ENCODE measurements at regions not wholly inside any gene's neighbourhood (a gene's known extent, or its start where the extent isn't known, plus 50 kb on each side); places are given as distances from the start of the nearest gene placed in this dataset.

DNA sequence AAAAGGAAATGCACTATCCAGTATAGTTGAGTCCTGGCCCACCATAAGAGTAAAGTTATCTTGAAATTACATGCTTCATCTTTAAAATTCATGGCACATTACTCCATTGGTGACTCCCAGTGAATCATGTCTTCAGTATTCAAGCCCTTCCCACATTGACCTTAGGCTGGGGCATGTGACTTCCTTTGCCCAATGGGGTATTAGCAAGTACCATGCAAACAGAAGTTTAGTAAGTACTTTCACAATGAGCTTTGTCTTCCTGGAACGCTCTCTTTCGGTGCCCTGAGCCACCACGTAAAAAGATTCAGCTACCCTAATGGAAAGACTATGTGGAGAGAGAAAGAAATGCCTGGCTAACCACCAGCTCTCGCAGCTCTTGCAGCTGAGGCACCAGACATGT lies 235.4 kb downstream of the HNRNPD start:
- DNase-seq (ENCODE audit: low spot score) = no peak
- TF ChIP-seq, protein P1, sequence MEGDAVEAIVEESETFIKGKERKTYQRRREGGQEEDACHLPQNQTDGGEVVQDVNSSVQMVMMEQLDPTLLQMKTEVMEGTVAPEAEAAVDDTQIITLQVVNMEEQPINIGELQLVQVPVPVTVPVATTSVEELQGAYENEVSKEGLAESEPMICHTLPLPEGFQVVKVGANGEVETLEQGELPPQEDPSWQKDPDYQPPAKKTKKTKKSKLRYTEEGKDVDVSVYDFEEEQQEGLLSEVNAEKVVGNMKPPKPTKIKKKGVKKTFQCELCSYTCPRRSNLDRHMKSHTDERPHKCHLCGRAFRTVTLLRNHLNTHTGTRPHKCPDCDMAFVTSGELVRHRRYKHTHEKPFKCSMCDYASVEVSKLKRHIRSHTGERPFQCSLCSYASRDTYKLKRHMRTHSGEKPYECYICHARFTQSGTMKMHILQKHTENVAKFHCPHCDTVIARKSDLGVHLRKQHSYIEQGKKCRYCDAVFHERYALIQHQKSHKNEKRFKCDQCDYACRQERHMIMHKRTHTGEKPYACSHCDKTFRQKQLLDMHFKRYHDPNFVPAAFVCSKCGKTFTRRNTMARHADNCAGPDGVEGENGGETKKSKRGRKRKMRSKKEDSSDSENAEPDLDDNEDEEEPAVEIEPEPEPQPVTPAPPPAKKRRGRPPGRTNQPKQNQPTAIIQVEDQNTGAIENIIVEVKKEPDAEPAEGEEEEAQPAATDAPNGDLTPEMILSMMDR (IDR thresholded peaks at IDR 0.05; ENCODE audit: extremely low read depth, missing control alignments) = no peak

DNA sequence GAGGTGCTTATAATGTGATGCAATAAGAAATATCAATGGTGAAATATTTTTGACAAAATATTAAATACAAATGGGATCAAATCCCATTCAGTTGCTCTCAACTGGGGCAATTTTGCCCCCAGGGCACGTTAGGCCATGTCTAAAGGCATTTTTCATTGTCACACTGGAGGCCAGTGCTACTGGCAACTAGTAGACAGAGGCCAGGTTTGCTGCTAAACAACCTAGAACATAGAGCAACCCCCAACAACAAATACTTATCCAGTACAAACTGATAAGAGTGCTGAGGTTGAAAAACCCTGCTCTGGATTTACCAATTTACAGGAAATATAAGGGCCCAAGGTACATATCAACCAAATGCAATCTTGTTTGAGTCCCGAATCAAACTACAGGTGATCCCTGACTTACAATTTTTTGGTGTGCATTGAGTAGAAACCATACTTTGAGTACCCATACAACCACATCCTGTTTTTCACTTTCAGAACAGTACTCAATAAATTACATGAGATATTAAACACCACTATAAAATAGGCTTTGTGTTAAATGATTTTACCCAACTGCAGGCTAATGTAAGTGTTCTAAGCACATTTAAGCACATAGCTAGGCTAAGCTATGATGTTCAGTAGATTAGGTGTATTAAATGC lies 237.5 kb downstream of the HNRNPD start:
- DNase-seq (ENCODE audit: low spot score) = no peak
- TF ChIP-seq, protein P1 (IDR thresholded peaks at IDR 0.05; ENCODE audit: extremely low read depth, missing control alignments) = no peak

DNA sequence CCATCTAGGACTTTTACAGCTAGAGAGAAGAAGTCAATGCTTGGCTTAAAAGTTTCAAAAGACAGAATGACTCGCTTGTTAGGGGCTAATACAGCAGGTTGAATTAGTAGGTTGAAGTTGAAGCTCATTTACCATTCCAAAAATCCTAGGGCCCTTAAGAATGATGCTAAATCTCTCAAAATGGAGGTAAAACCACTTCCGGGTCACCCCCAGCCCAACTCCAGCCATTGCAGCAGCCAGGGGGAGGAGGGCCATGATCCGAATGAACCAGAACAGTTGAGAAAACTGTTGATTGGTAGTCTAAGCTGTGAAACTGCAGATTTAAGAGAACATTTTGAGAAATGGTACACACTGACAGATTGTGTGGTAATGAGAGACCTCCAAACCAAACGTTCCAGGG lies 245.4 kb downstream of the HNRNPD start:
- DNase-seq (ENCODE audit: low spot score) = no peak
- TF ChIP-seq, protein P1 (IDR thresholded peaks at IDR 0.05; ENCODE audit: extremely low read depth, missing control alignments) = no peak

DNA sequence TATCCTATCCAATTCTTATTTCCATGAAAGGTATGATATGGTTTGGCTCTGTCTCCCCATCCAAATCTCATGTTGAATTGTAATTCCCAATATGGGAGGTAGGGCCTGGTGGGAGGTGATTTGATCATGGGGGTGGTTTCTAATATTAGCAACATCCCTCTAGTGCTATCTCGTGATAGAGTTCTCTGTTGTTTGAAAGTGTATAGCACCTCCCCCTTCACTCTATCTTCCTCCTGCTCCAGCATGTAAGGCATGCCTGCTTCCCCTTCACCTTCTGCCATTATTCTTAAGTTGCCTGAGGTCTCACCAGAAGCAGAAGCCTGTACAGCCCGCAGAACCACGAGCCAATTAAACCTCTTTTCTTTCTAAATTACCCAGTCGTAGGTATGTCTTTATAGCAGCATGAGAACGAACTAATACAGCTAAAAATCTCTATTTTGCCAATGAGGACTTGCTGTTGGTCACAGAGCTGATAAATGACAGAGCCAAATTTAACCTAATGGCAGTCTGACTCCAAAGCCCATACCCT lies 247.2 kb downstream of the HNRNPD start:
- TF ChIP-seq, protein P1 (IDR thresholded peaks at IDR 0.05; ENCODE audit: extremely low read depth, missing control alignments) = no peak
- no peak for DNase-seq (ENCODE audit: low spot score)

DNA sequence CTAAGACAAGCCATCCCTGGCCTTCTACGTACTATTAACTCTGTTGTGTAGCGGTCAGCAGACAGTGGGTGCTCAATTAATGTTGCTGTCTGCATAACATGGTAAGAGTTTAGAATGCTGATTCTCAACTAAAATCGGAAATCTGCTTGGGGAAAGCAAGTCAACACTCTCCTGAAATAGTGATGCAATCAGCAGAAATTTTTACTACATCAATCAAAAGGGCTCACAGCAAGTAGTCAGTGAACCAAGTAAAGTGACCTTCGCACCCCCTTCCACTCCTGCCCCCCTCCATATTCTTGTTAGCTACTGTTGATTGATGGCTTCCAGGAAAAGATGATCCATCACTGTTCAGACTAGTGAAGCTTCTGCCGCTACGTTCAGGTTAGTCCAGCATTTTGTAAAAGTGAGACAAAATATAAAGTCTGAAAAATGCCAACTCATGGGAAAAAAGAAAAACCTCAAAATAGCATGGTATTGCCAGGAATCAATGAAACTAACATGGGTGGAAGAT lies 247.9 kb downstream of the HNRNPD start:
- no peak for DNase-seq (ENCODE audit: low spot score)
- TF ChIP-seq, protein P1 (IDR thresholded peaks at IDR 0.05; ENCODE audit: extremely low read depth, missing control alignments) = no peak

DNA sequence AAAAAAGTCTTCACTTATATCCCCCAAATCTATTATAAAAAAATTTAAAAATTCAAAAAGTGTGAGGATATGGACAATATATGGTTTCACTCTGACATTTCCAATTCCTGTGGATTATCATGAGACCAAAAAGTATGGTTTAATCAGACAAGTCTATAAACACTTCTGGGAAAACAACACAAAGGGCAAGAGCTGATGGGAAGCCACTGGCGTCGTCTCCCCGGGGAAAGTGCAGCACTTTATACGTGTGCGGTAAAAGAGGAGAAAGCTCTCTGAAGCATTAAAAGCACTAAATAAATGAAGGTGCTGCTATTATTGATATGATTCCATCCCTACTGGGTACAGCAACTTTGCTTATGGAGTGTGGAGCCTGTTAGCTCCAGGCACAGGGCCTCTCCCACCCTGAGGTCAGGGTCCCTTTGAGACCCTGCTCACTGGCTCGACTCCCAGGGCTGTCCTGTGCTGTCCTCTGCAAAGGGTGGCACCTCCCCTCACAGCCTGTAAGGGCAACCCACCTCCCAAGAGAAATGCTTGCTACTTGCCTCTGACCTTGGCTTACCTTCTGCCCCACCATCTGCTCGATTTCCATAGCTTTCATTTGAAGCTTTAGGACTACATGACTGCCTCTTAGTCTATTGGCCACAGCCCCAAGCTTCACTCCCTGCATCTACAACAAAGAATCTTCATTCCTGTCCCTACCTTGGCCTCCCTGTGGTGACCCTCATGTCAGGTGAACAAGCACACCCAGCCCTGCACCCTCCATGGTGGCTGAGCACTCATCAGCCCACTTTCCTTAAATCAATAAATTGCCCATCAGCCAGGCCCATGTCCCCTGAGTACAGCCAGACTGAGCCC lies 248.6 kb downstream of the HNRNPD start:
- TF ChIP-seq, protein P1 (IDR thresholded peaks at IDR 0.05; ENCODE audit: extremely low read depth, missing control alignments) = no peak
- DNase-seq (ENCODE audit: low spot score) = no peak

DNA sequence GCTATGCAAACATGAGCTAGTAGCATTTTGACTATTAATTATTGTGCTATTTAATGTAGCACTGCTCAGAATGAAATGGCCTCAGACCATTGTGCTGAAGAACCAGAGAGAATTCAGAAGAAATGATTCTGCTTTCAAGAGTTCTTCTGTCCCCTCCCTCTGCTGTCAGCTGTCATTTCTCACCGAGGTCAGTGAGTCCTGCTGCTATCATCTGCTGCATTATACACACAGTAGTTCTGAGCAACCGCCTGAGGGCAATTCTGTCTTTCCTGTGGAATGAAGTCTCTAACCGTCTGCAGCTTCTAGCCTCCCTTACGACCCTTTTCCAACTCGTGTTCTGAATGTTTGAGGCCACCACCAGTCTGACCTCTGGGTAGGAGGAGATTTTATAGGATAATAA lies 249.4 kb downstream of the HNRNPD start:
- TF ChIP-seq, protein P1 (IDR thresholded peaks at IDR 0.05; ENCODE audit: extremely low read depth, missing control alignments) = no peak

More for the DNA sequence above, 249.4 kb downstream of the HNRNPD start:
- no peak for DNase-seq (ENCODE audit: low spot score)
